GM13976 (cell line): ENCODE measurements at regions not wholly inside any gene's neighbourhood (a gene's known extent, or its start where the extent isn't known, plus 50 kb on each side); places are given as distances from the start of the nearest gene placed in this dataset.

ENCODE experiments used
- DNase-seq: peaks from one replicate; pipeline ENCODE4 v3.0.0; 2012; ENCODE audit warnings: low spot score
- in situ Hi-C: fragments of 300-500 bp; cut with MboI; formaldehyde crosslinking; loops from one replicate; pipeline ENCODE4 v1.12.0; 2022; ENCODE audit warnings: low sequenced_read_pairs, mixed read lengths, inconsistent platforms; ENCODE audit not compliant: unreplicated experiment
- TF ChIP-seq, protein P1 (sequence below): IDR thresholded peaks from 2 replicates; pipeline ENCODE4 v1.5.1; 2012; ENCODE audit warnings: borderline replicate concordance, mild to moderate bottlenecking; ENCODE audit not compliant: insufficient read depth; ENCODE audit errors: extremely low read depth, missing control alignments, control extremely low read depth

DNA sequence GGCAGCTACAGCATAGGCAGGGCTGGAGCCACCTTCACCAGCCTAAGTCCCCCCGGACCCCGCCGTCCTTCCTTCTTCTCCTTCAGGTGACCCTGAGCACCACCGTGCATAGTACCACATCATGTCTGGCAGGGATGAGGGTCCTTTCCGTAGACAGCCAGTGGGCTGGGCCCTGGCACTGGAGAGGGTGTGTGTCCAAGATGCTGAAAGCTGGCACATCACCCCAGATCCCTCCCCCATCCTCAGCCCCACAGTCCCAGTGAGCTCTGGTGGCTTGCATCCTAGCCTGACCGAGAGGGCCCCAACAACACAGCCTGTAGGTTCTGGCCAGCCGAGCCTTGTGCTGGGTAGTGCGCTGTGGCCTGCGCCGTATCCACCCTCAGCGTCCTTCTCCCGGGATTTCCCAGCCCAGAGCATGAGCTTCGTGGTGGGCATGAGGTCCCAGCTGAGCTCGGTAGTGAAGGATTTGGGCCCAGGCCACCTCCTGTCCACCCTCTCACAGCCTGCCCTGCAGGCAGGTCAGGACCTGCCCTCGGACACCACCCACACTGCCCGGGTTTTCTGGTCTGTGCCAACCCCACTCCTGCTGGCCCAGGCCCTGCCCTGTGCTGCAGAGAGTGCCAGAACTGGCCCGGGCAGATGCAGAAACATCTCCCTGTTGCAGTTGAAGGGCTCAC is 1124.3 kb downstream of the BRD1 start:
- no peak for DNase-seq
- in situ Hi-C loops: no loop called here
- TF ChIP-seq, protein P1, sequence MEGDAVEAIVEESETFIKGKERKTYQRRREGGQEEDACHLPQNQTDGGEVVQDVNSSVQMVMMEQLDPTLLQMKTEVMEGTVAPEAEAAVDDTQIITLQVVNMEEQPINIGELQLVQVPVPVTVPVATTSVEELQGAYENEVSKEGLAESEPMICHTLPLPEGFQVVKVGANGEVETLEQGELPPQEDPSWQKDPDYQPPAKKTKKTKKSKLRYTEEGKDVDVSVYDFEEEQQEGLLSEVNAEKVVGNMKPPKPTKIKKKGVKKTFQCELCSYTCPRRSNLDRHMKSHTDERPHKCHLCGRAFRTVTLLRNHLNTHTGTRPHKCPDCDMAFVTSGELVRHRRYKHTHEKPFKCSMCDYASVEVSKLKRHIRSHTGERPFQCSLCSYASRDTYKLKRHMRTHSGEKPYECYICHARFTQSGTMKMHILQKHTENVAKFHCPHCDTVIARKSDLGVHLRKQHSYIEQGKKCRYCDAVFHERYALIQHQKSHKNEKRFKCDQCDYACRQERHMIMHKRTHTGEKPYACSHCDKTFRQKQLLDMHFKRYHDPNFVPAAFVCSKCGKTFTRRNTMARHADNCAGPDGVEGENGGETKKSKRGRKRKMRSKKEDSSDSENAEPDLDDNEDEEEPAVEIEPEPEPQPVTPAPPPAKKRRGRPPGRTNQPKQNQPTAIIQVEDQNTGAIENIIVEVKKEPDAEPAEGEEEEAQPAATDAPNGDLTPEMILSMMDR: no peak

DNA sequence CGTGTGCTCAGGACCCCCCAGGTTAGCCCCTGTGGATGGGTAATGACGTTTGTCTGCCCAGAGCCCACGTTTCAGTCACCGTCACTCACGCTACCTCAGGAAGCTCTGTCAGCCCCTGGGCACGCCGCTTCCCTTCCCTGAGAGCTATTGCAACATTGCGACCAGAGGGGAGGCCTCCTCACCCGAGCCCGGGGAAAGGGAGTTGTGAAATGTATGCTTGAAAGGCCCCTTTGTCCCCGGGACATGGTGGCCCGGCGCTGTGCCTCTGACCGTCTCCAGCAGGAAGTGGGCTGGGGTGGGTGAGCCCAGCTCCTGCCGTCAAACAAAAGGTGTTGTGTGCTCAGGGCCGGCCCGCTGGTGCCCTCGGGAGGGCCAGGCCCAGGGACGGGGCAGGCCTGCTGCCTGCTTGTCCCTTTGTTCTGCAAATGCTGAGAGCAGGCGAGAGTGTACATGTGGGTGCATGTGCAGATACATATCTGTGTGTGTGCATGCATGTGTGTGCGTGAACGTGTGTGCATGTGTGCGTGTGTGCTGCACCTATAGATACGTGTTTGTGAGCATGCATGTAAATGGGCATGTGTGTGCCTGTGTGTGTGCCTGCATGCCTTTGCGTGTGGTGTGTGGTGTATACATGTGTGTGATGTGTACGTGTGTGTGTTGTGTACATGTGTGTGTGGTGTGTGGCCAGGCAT is 1125.0 kb downstream of the BRD1 start:
- TF ChIP-seq, protein P1: no peak
- DNase-seq: no peak
- in situ Hi-C loops: no loop called here

DNA sequence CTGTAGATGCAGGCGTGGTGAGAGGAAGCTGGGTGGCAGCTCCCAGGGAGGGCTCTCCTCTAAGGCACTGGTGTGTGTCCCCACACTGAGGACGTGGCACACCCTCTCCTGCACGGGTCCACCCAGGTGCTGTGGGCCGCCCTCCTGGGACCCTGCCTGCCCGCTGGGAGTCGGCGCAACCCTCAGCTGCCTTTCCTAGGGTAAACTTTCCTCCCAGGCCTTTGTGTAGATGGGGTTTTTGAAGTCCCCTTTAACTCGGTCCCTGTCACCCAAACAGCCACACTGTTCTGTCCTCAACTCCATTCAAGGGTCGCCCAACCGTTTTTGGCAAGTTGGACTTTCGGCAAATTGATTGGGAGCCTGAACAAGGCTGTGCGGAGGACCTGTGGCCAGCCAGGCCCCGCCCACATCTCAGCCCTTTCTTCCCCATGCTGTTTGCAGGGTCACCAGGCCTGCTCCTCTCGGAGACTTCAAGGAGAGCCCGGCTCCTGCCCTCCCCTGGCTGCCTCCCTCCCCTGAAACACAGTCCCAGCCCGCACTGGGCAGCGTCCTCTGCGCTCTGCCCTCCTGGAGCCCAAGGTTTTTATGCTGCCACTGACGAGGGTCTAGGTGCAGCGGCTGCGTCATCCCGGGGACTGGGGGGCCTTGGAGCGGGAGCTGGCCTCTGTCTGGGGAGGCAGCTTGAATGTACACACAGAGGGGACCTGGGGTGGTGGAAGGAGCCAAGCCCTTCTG is 1126.2 kb downstream of the BRD1 start:
- in situ Hi-C loops: no loop called here
- TF ChIP-seq, protein P1: no peak
- DNase-seq: no peak

DNA sequence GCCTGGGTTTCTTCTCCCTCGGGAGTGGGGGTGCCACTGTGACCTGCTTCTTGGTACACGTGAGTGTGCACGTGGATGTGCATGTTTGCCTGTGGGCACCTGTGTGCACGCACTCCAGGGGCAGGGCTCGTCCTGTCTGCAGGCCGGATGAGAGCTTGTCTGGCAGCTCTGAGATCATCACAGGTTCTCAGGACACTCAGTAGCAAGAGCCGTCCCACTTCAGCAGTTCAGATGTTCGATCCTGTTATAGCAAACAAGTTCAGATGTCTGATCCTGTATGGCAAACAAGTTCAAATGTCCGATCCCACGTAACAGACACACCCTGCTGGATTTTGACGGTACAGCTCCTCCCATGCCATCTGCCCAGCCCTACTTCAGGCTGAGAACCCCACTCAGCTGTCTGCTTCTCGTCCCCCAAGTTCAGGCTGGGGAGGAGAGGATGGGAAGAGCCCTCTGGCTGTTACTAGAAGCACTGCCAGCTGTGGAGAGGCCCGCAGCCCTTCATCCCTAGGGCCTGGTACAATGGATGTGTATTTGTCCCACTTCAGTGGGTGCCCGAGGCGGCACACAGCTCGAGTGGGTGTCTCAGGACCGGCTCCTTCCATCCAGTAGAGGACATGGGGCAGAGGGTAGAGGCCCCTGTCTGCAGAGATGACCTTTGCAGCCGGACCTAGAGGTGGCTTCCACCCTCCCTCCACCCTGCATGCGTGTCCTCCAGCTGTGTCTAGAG is 1126.9 kb downstream of the BRD1 start:
- TF ChIP-seq, protein P1: no peak
- in situ Hi-C loops: no loop called here

DNA sequence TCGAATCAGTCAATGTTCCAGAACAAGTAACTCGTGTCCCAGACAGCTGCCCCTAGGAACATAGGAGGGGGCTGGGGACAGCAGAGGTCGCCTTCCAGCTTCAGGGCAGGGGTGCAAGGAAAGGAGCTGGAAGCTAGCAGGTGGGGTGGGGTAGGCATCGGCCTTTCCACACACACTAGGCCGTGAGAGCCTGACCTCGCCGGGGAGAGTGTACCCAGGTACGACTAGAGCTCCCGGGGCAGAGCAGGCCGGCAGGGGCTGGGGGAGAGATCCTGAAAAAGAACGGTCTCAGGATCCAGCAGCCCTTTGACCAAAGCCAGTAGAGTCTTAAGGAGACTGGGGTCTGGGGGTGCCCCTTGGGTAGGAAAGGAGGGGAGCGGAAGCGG is 1127.5 kb downstream of the BRD1 start:
- no peak for DNase-seq
- TF ChIP-seq, protein P1: no peak
- in situ Hi-C loops: no loop called here

More for the DNA sequence above, 1126.9 kb downstream of the BRD1 start:
- DNase-seq: no peak

DNA sequence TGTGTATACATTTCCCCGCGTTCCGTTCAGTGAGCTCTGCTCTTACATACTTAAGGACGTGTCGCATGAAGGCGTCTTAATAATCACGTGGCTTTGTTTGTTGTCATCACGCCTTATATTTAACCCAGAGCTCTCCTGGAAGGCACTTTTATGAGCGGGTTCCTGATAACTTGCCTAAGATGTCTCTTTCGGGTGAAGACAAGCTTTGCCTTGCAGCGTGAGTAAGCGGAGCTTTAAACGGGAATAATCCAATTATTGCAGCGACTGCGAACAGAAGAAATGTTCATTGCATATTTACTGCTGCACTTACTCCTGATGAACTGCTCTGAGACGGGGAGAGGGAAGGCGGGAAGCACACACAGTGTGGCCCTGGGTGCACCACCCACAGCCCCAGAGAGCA is 1128.2 kb downstream of the BRD1 start:
- in situ Hi-C loops: no loop called here
- TF ChIP-seq, protein P1: no peak
- no peak for DNase-seq
